Progenitor cell of endocrine pancreas (in vitro differentiated cells): ENCODE measurements at regions not wholly inside any gene's neighbourhood (a gene's known extent, or its start where the extent isn't known, plus 50 kb on each side); places are given as distances from the start of the nearest gene placed in this dataset.

ENCODE experiments used
- DNase-seq: peaks from one replicate; pipeline ENCODE4 v3.0.0; 2021; ENCODE audit warnings: low spot score; ENCODE audit not compliant: unreplicated experiment
- H3K27ac Mint-ChIP-seq: 2 replicates; pipeline ENCODE4 v1.8.0; 2021; ENCODE audit warnings: mild to moderate bottlenecking, moderate library complexity, mixed read lengths
- H3K27me3 Mint-ChIP-seq: 2 replicates; pipeline ENCODE4 v1.8.0; 2021; ENCODE audit warnings: mixed read lengths
- H3K36me3 Mint-ChIP-seq: 2 replicates; pipeline ENCODE4 v1.8.0; 2022; ENCODE audit warnings: mixed read lengths; ENCODE audit not compliant: insufficient read depth
- H3K4me1 Mint-ChIP-seq: 2 replicates; pipeline ENCODE4 v1.8.0; 2021; ENCODE audit warnings: low read depth, mixed read lengths
- H3K4me3 Mint-ChIP-seq: 2 replicates; pipeline ENCODE4 v1.8.0; 2021; ENCODE audit warnings: low read depth, mild to moderate bottlenecking, moderate library complexity, mixed read lengths
- H3K9me3 Mint-ChIP-seq: 2 replicates; pipeline ENCODE4 v1.8.0; 2021; ENCODE audit warnings: low read depth, mixed read lengths
- TF ChIP-seq, protein P1 (sequence below): fragments of 200-600 bp; sonication (generic); IDR thresholded peaks from one replicate; pipeline ENCODE4 v1.5.0; 2021; ENCODE audit warnings: antibody characterized with exemption, mild to moderate bottlenecking; ENCODE audit not compliant: unreplicated experiment

DNA sequence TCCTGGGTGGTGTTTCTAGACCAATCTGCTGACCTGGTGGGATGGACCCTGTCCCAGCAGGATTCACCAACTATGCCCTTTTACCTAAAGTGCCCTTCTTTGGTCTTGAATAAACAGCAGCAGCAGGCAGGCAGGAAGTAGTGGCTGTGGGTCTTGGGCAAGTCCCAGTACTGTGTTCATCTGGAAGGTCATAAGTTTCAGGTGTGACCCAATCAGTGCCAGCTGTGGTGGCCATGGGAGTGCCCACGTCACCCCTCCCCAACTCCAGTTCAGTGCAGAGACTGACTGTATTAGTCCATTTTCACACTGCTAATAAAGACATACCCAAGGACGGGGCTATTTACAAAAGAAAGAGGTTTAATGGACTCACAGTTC lies 148.3 kb upstream of the SRD5A2 start:
- Mint-ChIP-seq H3K36me3 (no peaks in the 10 kb centered on the region), H3K27me3 (no peaks in the 10 kb centered on the region), H3K9me3 (peaks cover 8% of the 10 kb centered on the region), H3K4me1 (no peaks in the 10 kb centered on the region), H3K27ac (no peak overlapping the region), H3K4me3 (no peak overlapping the region)
- TF ChIP-seq, protein P1, sequence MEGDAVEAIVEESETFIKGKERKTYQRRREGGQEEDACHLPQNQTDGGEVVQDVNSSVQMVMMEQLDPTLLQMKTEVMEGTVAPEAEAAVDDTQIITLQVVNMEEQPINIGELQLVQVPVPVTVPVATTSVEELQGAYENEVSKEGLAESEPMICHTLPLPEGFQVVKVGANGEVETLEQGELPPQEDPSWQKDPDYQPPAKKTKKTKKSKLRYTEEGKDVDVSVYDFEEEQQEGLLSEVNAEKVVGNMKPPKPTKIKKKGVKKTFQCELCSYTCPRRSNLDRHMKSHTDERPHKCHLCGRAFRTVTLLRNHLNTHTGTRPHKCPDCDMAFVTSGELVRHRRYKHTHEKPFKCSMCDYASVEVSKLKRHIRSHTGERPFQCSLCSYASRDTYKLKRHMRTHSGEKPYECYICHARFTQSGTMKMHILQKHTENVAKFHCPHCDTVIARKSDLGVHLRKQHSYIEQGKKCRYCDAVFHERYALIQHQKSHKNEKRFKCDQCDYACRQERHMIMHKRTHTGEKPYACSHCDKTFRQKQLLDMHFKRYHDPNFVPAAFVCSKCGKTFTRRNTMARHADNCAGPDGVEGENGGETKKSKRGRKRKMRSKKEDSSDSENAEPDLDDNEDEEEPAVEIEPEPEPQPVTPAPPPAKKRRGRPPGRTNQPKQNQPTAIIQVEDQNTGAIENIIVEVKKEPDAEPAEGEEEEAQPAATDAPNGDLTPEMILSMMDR = no peak
- no peak for DNase-seq

DNA sequence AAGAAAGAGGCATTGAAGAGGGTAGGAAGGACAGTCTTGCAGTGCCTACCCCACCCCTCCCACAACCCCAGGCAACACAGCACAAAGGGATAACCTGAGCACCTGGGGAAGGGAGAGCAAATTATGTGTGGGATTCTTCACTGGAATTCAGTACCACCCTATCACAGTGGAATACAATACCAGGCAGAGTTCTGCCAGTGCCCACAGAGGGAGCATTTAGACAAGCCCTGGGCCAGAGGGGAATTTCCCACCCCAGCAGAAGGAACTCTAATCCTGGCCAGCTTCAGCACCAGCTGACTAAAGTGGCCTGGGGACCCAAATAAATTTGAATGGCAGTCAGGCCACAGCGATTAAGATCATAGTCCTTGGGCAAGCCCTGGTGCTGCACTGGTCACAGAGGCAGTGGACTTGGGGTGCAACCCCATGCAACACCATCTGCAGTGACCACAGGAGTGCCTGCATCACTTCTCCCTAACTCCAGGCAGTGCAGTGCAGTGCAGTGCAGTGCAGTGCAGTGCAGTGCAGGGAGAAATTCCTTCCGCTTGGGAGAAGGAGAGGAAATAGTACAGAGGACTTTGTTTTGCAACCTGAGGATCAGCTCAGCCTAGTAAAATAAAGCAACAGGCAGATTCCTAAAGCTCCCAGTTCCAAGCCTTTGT lies 147.8 kb upstream of the SRD5A2 start:
- no peak overlapping the region for H3K4me3 Mint-ChIP-seq

DNA sequence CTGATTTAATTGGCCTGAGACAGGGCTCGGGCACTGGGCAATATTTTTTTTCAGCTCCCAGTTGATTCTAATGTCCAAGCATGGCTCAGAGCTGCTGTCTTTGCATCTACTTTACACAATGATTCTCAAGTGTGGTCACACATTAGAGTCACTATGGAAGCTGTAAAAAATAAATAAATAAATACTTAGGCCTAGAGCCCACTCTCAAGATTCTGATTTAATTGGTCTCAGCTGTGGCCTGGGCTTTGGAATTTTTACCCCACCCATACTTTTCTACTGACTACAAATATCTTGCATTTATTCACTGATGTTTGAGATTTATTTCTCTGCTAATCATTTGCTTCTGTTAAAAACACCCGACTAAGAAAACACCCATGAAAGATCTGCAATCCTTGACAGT lies 145.7 kb upstream of the SRD5A2 start:
- DNase-seq = no peak
- Mint-ChIP-seq H3K27ac (no peak overlapping the region), H3K36me3 (no peaks in the 10 kb centered on the region), H3K9me3 (peaks cover 9% of the 10 kb centered on the region), H3K27me3 (no peaks in the 10 kb centered on the region), H3K4me3 (no peak overlapping the region), H3K4me1 (no peaks in the 10 kb centered on the region)
- TF ChIP-seq, protein P1 = no peak

More for the DNA sequence above, 147.8 kb upstream of the SRD5A2 start:
- no peak for DNase-seq
- H3K4me1 Mint-ChIP-seq = no peaks in the 10 kb centered on the region
- no peaks in the 10 kb centered on the region for H3K36me3 Mint-ChIP-seq
- no peak overlapping the region for H3K27ac Mint-ChIP-seq
- H3K27me3 Mint-ChIP-seq = no peaks in the 10 kb centered on the region
- H3K9me3 Mint-ChIP-seq = peaks cover 8% of the 10 kb centered on the region
- TF ChIP-seq, protein P1 = no peak

DNA sequence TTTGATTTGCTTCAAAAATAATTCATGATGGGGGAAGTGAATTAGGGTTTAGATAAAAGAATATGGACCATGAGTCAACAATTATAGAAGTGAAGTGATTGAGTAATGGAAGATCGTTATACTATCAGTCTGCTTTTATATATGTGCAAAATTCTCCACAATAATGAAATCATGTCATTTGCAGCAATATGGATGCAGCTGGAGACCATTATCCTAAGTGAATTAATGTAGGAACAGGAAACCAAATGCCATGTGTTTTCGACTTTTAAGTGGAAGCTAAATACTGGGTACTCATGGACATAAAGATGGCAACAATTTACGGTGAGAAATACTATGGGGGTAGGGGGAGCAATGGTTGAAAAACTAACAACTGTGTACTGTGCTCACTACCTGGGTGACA lies 144.7 kb upstream of the SRD5A2 start:
- H3K4me3 Mint-ChIP-seq = no peak overlapping the region
- no peak for DNase-seq
- H3K36me3 Mint-ChIP-seq = no peaks in the 10 kb centered on the region
- H3K27me3 Mint-ChIP-seq = peaks cover 2% of the 10 kb centered on the region
- H3K9me3 Mint-ChIP-seq = peaks cover 11% of the 10 kb centered on the region
- no peaks in the 10 kb centered on the region for H3K4me1 Mint-ChIP-seq
- H3K27ac Mint-ChIP-seq = no peak overlapping the region
- TF ChIP-seq, protein P1 = no peak

DNA sequence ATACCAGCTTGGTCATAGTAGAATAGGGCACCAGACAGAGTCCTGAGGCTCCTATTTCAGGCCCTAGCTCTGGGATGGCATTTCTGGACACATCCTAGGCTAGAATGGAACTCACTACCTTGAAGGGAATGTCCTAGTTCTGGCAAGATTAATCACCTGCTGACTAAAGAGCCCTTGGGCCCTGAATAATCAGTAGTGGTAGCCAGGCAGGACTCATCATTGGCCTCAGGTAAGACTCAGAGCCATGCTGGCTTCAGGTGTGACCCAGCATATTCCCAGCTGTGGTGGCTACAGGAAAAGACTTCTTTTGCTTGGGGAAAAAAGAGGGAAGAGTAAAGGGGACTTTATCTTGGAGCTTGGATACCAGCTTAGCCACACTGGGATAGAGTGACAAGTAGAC lies 131.0 kb upstream of the SRD5A2 start:
- no peaks in the 10 kb centered on the region for H3K9me3 Mint-ChIP-seq
- peaks cover 2% of the 10 kb centered on the region for H3K4me1 Mint-ChIP-seq
- no peaks in the 10 kb centered on the region for H3K27me3 Mint-ChIP-seq
- no peaks in the 10 kb centered on the region for H3K36me3 Mint-ChIP-seq
- DNase-seq = no peak
- TF ChIP-seq, protein P1 = no peak
- H3K27ac Mint-ChIP-seq = no peak overlapping the region
- H3K4me3 Mint-ChIP-seq = no peak overlapping the region
